HG03432 (cell line): ENCODE measurements at regions not wholly inside any gene's neighbourhood (a gene's known extent, or its start where the extent isn't known, plus 50 kb on each side); places are given as distances from the start of the nearest gene placed in this dataset.
"Not testable (repeated sequence)": the region's sequence is repeated elsewhere in the genome, so short reads cannot be mapped to it uniquely, and the experiment has no call there.

Experiments
- ATAC-seq: cut with Tn5 transposase; IDR thresholded peaks from one replicate; pipeline ENCODE4 v1.9.1; 2021; ENCODE audit warnings: mild to moderate bottlenecking, moderate library complexity; ENCODE audit not compliant: unreplicated experiment

GRCh38 chr2:208607694-208608093 lies 201.1 kb downstream of the PTH2R start:
- ATAC-seq, result no peak

- no peak for ATAC-seq
Measured at GRCh38 chr2:208608122-208608835, 201.7 kb downstream of the PTH2R start.

- no peak for ATAC-seq
Measured at GRCh38 chr2:208609166-208609804, 202.7 kb downstream of the PTH2R start.

GRCh38 chr2:208615675-208616074 lies 209.1 kb downstream of the PTH2R start:
- ATAC-seq, result not testable (repeated sequence)

- no peak for ATAC-seq
Measured at GRCh38 chr2:208618220-208618619, 211.6 kb downstream of the PTH2R start.

GRCh38 chr2:208619993-208620392 lies 213.4 kb downstream of the PTH2R start:
- ATAC-seq, result no peak

GRCh38 chr2:208620487-208620978 lies 213.9 kb downstream of the PTH2R start:
- ATAC-seq, result no peak

- ATAC-seq, result no peak
Measured at GRCh38 chr2:208627110-208627884, 220.7 kb downstream of the PTH2R start.

- no peak for ATAC-seq
Measured at GRCh38 chr2:208627916-208628315, 221.3 kb downstream of the PTH2R start.

- ATAC-seq, result peak; percentile 83
Measured at GRCh38 chr2:208638059-208638458, 231.5 kb downstream of the PTH2R start.

- ATAC-seq, result no peak
Measured at GRCh38 chr2:208642125-208642779, 235.7 kb downstream of the PTH2R start.

GRCh38 chr2:208643145-208643544 lies 236.6 kb downstream of the PTH2R start:
- no peak for ATAC-seq

- no peak for ATAC-seq
Measured at GRCh38 chr2:208645226-208645625, 238.6 kb downstream of the PTH2R start.

GRCh38 chr2:208648368-208648767 lies 241.8 kb downstream of the PTH2R start:
- ATAC-seq, result no peak

- no peak for ATAC-seq
Measured at GRCh38 chr2:208653383-208653782, 246.8 kb downstream of the PTH2R start.

GRCh38 chr2:208654056-208654455 lies 247.5 kb downstream of the PTH2R start:
- no peak for ATAC-seq

GRCh38 chr2:208657468-208657867 lies 250.9 kb downstream of the PTH2R start:
- ATAC-seq, result no peak

- peak; percentile 54 for ATAC-seq
Measured at GRCh38 chr2:208669394-208669793, 262.8 kb downstream of the PTH2R start.

GRCh38 chr2:208671284-208671683 lies 264.7 kb downstream of the PTH2R start:
- no peak for ATAC-seq

- no peak for ATAC-seq
Measured at GRCh38 chr2:208671886-208672680, 265.5 kb downstream of the PTH2R start.
